Liver (tissue), 8 donors: ENCODE measurements at regions not wholly inside any gene's neighbourhood (a gene's known extent, or its start where the extent isn't known, plus 50 kb on each side); places are given as distances from the start of the nearest gene placed in this dataset.

Experiments used
- DNase-seq: peaks from one replicate; pipeline ENCODE4 v3.0.0-alpha.2; 2017; ENCODE audit warnings: low spot score
- H3K27ac ChIP-seq, 2 donors: one replicate each; pipeline ENCODE4 v1.7.0; 2013; ENCODE audit warnings: inconsistent platforms in 2 of 2, low read length in 2 of 2, control low read depth in 1 of 2, low read depth in 1 of 2, mild to moderate bottlenecking in 1 of 2
- H3K27me3 ChIP-seq, 4 donors: one replicate each; pipeline versions ENCODE4 v1.6.1 to v1.7.0; 2013; ENCODE audit warnings: low read length in 3 of 4, inconsistent platforms in 1 of 4, mild to moderate bottlenecking in 1 of 4, moderate library complexity in 1 of 4; ENCODE audit not compliant: control insufficient read depth in 4 of 4, insufficient read depth in 4 of 4
- H3K36me3 ChIP-seq, 4 donors: one replicate each; pipeline versions ENCODE4 v1.6.1 to v1.7.0; 2013; ENCODE audit warnings: low read length in 3 of 4, mild to moderate bottlenecking in 3 of 4, low read depth in 1 of 4, moderate library complexity in 1 of 4; ENCODE audit not compliant: control insufficient read depth in 4 of 4, insufficient read depth in 3 of 4
- H3K4me1 ChIP-seq, 4 donors: one replicate each; pipeline versions ENCODE4 v1.6.1 to v1.7.0; 2013; ENCODE audit warnings: low read length in 3 of 4, mild to moderate bottlenecking in 3 of 4, moderate library complexity in 1 of 4; ENCODE audit not compliant: control insufficient read depth in 4 of 4, insufficient read depth in 4 of 4
- H3K4me3 ChIP-seq, 3 donors: one replicate each; pipeline versions ENCODE4 v1.6.1 to v1.7.0; 2013; ENCODE audit warnings: low read length in 3 of 3, control low read depth in 1 of 3, low read depth in 1 of 3, mild to moderate bottlenecking in 1 of 3
- H3K9ac ChIP-seq, 2 donors: one replicate each; pipeline ENCODE4 v1.7.0; 2013; ENCODE audit warnings: low read length in 2 of 2, mild to moderate bottlenecking in 2 of 2, moderate library complexity in 2 of 2, control low read depth in 1 of 2, low read depth in 1 of 2
- H3K9me3 ChIP-seq, 4 donors: one replicate each; pipeline versions ENCODE4 v1.6.1 to v1.7.0; 2013; ENCODE audit warnings: low read length in 3 of 4; ENCODE audit not compliant: control insufficient read depth in 4 of 4
- ATF3 ChIP-seq: IDR thresholded peaks from 2 replicates; pipeline ENCODE4 v1.6.1; 2016; ENCODE audit warnings: antibody characterized with exemption
- CTCF ChIP-seq: fragments of 150-350 bp; IDR thresholded peaks from 2 replicates; pipeline ENCODE4 v1.5.1; 2017; ENCODE audit warnings: improper control_type of control experiment, low read depth, low read length; ENCODE audit not compliant: missing input control
- EGR1 ChIP-seq, 2 donors: IDR thresholded peaks; 2 replicates each; pipeline ENCODE4 v1.6.1; 2016 to 2018; ENCODE audit warnings: antibody characterized with exemption in 2 of 2, low read depth in 2 of 2
- FOXA1 ChIP-seq: IDR thresholded peaks from 2 replicates; pipeline ENCODE4 v1.6.1; 2016; ENCODE audit warnings: antibody characterized with exemption
- FOXA2 ChIP-seq: IDR thresholded peaks from 2 replicates; pipeline ENCODE4 v1.6.1; 2016; ENCODE audit warnings: antibody characterized with exemption
- GABPA ChIP-seq, 2 donors: IDR thresholded peaks in 1 of 2; conservative IDR thresholded peaks in 1 of 2; 2 replicates each; pipeline ENCODE4 v1.6.1; 2016; ENCODE audit warnings: antibody characterized with exemption in 2 of 2, mild to moderate bottlenecking in 1 of 2, moderate library complexity in 1 of 2
- HNF4A ChIP-seq, 2 donors: conservative IDR thresholded peaks; 2 replicates each; pipeline ENCODE4 v1.6.1; 2016; ENCODE audit warnings: antibody characterized with exemption in 2 of 2, mild to moderate bottlenecking in 2 of 2
- JUND ChIP-seq, 2 donors: IDR thresholded peaks; 2 replicates each; pipeline ENCODE4 v1.6.1; 2016; ENCODE audit warnings: antibody characterized with exemption in 2 of 2
- NR2F2 ChIP-seq: IDR thresholded peaks from 2 replicates; pipeline ENCODE4 v1.6.1; 2016; ENCODE audit warnings: antibody characterized with exemption
- RAD21 ChIP-seq, 2 donors: IDR thresholded peaks; 2 replicates each; pipeline ENCODE4 v1.6.1; 2016; ENCODE audit warnings: antibody characterized with exemption in 2 of 2, mild to moderate bottlenecking in 2 of 2
- SP1 ChIP-seq: IDR thresholded peaks from 2 replicates; pipeline ENCODE4 v1.6.1; 2018; ENCODE audit warnings: antibody characterized with exemption, mild to moderate bottlenecking
- TAF1 ChIP-seq: conservative IDR thresholded peaks from 2 replicates; pipeline ENCODE4 v1.6.1; 2016; ENCODE audit warnings: antibody characterized with exemption, mild to moderate bottlenecking
- YY1 ChIP-seq: IDR thresholded peaks from 2 replicates; pipeline ENCODE4 v1.6.1; 2016; ENCODE audit warnings: antibody characterized with exemption, mild to moderate bottlenecking
- ZBTB33 ChIP-seq: IDR thresholded peaks from 2 replicates; pipeline ENCODE4 v1.6.1; 2016; ENCODE audit warnings: antibody characterized with exemption
- WGBS: extraction: QIAGEN DNeasy Blood & Tissue Kit; methylation state at CpG from one replicate; pipeline ENCODE4 v1.1.7; 2013; 5-methylcytosine and 5-hydroxymethylcytosine counted together
- TF ChIP-seq, protein P1 (sequence below): IDR thresholded peaks from 2 replicates; pipeline ENCODE4 v1.6.1; 2016; ENCODE audit warnings: antibody characterized with exemption
- donor health status: healthy.
- donor health status: healthy.
- donor health status: healthy.
- donor health status: healthy.
- donor health status: healthy.

DNA sequence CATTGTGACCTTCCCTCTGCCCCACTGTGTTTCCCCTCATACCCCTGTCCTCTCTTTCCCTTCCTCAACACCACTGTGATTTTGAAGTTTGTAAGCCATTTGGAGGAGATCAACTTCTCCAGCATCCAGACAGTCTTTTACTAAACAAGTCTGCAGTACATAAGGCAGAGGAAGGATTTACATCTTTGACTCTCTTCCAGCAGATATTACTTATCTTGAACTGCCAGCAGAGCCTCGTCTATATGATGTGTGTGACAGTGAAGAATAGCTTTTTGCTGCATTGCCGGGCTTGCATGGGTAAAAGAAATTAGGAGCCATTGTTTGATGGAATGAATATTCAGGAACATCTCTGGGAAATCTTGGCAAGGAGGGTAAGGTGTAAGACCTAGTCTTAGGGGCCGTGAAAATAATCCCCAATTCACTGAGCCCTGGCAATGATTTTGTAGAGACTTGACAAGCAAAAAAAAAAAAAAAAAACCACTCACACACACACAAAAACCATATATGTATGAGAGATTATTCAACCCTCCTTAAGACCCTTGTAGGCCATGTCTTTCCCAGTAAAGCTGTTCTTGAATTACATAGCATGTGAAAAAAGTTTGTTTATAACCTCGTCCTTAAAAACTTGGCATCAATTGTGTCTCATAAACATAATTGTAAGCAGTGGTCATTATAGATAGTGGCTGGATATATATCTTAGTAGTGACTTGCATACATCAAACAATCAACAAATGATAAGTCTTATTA is 903.9 kb downstream of the CDH11 start:
- Histone ChIP-seq H3K4me1 (no peaks in the 10 kb centered on the region), H3K4me3 (no peak overlapping the region), H3K9me3 (no peaks in the 10 kb centered on the region), H3K27ac (no peak overlapping the region), H3K9ac (no peak overlapping the region), H3K36me3 (no peaks in the 10 kb centered on the region), H3K27me3 (no peaks in the 10 kb centered on the region)
- TF ChIP-seq TAF1 (no peak), RAD21 (IDR thresholded peaks at IDR 0.05) (no peak), GABPA (IDR thresholded peaks at IDR 0.05 in 1 of 2, conservative IDR thresholded peaks at IDR 0.05 in 1 of 2) (no peak), NR2F2 (no peak), ZBTB33 (no peak), CTCF (no peak), HNF4A (conservative IDR thresholded peaks at IDR 0.05) (no peak), JUND (IDR thresholded peaks at IDR 0.05) (no peak), FOXA1 (no peak), EGR1 (IDR thresholded peaks at IDR 0.05; ENCODE audit: low read depth in 2 of 2) (no peak), ATF3 (no peak), SP1 (no peak), YY1 (no peak)
- TF ChIP-seq, protein P1, sequence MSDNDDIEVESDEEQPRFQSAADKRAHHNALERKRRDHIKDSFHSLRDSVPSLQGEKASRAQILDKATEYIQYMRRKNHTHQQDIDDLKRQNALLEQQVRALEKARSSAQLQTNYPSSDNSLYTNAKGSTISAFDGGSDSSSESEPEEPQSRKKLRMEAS, result no peak
- 53% methylated on average over 4 of the region's 4 CpGs for WGBS
- no peak for DNase-seq

DNA sequence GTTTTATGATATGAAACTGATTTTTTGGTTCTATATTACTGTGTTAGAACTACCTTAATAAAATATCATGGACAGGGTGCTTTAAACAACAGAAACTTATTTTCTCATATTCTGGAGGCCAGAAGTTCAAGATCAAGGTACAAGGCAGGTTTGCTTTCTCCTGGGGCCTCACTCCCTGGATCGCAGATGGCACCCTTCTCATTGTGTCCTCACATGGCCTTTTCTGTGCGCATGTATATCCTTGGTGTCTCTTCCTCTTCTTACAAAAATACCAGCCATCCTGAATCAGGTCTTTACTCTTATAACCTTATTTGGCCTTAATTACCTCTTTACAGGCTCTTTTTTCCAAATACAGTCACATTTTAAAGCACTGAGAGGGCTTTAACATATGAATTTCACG is 906.1 kb downstream of the CDH11 start:
- Histone ChIP-seq H3K36me3 (no peaks in the 10 kb centered on the region), H3K9ac (no peak overlapping the region), H3K9me3 (no peaks in the 10 kb centered on the region), H3K27ac (no peak overlapping the region), H3K4me1 (no peaks in the 10 kb centered on the region), H3K4me3 (no peak overlapping the region), H3K27me3 (no peaks in the 10 kb centered on the region)
- no peak for DNase-seq
- TF ChIP-seq SP1 (no peak), EGR1 (IDR thresholded peaks at IDR 0.05; ENCODE audit: low read depth in 2 of 2) (no peak), FOXA2 (no peak), HNF4A (conservative IDR thresholded peaks at IDR 0.05) (no peak), GABPA (IDR thresholded peaks at IDR 0.05 in 1 of 2, conservative IDR thresholded peaks at IDR 0.05 in 1 of 2) (no peak), TAF1 (no peak), JUND (IDR thresholded peaks at IDR 0.05) (no peak)
- TF ChIP-seq, protein P1, result no peak
- WGBS, result 91% methylated on average over 3 of the region's 3 CpGs
